Sigmoid colon (tissue), 4 donors: ENCODE measurements at regions not wholly inside any gene's neighbourhood (a gene's known extent, or its start where the extent isn't known, plus 50 kb on each side); places are given as distances from the start of the nearest gene placed in this dataset.

ENCODE experiments used
- CTCF ChIP-seq, 4 experiments: fragments of 450-650 bp in 3 of 4; fragments of 200-600 bp in 1 of 4; IDR thresholded peaks; one replicate each; pipeline ENCODE4 v1.5.1; 2016 to 2019; ENCODE audit warnings: antibody characterized with exemption in 4 of 4, mild to moderate bottlenecking in 3 of 4, moderate library complexity in 2 of 4
- EP300 ChIP-seq, 4 donors: sonication (generic); formaldehyde crosslinking; IDR thresholded peaks; one replicate each; pipeline ENCODE4 v1.6.1; 2017; ENCODE audit warnings: antibody characterized with exemption in 4 of 4
- POLR2A ChIP-seq, 2 donors: fragments of 450-650 bp; IDR thresholded peaks; one replicate each; pipeline ENCODE4 v1.6.1; 2016; ENCODE audit warnings: antibody characterized with exemption in 2 of 2, mild to moderate bottlenecking in 2 of 2, moderate library complexity in 2 of 2
- POLR2AphosphoS5 ChIP-seq, 4 donors: sonication (generic); formaldehyde crosslinking; IDR thresholded peaks; one replicate each; pipeline ENCODE4 v1.6.1; 2017; ENCODE audit warnings: antibody characterized with exemption in 4 of 4

GRCh38 chr1:172753964-172754363, 95.1 kb downstream of the FASLG start:
- TF ChIP-seq CTCF (IDR thresholded peaks at IDR 0.05) (no peak), EP300 (IDR thresholded peaks at IDR 0.05) (no peak), POLR2A (IDR thresholded peaks at IDR 0.05) (no peak), POLR2AphosphoS5 (IDR thresholded peaks at IDR 0.05) (no peak)
